ENCODE measurements at regions not wholly inside any gene's neighbourhood (a gene's known extent, or its start where the extent isn't known, plus 50 kb on each side); places are given as distances from the start of the nearest gene placed in this dataset.
"Not testable (repeated sequence)": the region's sequence is repeated elsewhere in the genome, so short reads cannot be mapped to it uniquely, and the experiment has no call there.

DNA sequence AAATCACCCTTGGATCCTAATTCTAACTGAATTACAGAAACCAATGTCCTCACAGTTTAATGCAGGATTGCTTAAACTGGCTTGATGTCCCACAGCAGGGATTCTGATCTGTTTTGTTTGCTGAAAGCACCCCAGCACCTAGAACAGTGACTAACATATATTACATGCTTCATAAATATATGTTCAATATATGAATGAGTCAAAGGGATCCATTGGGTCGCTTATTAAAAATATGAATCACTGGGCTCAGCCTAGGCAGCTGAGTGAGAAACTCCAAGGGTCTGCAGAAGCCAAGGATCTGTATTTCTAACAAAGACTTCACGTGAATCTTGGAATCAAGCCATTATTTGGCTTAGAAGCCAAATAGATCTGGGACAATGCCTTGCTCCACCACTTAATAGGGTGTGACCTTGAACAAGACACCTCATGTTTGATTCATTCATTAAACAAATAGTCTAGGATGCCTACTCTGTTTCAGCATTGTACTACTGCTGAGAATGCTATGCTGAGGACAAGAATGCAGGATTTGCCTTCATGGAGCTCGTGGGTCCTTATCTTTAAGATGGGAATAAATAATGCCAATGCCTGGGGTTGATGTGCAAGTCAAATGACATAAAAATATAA lies 103.4 kb upstream of the DLX6 start:
- H3K4me1 Mint-ChIP-seq (ENCODE audit: low read depth): no peaks in the 10 kb centered on the region
- no peaks in the 10 kb centered on the region for H3K36me3 Mint-ChIP-seq
- peaks cover 3% of the 10 kb centered on the region for H3K27me3 Mint-ChIP-seq
- DNase-seq: no peak
- H3K27ac Mint-ChIP-seq: no peak overlapping the region
- intact Hi-C loops (cut with micrococcal nuclease): no loop called here
- CTCF ChIA-PET: no interaction called here
- H3K9me3 Mint-ChIP-seq: no peaks in the 10 kb centered on the region
- POLR2A ChIA-PET: no interaction called here
- no peak overlapping the region for H3K4me3 Mint-ChIP-seq

DNA sequence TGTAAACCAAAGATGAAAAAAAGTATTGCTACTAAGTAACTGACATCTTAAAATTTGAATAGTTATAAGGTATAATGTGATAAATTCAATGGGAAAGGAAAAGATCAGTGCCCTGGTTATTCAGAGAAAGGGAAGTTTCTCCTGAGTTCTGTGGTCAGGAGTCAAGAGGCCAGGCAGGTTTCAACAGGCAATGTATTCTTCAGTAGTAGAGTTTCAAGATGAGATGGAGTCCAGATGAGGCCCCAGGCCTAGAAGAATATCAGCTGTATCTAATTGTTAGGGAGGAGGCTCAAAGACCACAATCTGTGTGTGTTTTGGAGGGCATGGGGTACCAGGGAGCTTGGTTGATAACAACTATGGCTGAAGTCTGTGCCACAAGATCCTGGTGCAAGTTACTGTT lies 101.4 kb upstream of the DLX6 start:
- intact Hi-C loops (cut with micrococcal nuclease): no loop called here
- no peak overlapping the region for H3K4me3 Mint-ChIP-seq
- no peaks in the 10 kb centered on the region for H3K36me3 Mint-ChIP-seq
- peaks cover 3% of the 10 kb centered on the region for H3K27me3 Mint-ChIP-seq
- no peaks in the 10 kb centered on the region for H3K4me1 Mint-ChIP-seq (ENCODE audit: low read depth)
- no peak overlapping the region for H3K27ac Mint-ChIP-seq
- POLR2A ChIA-PET: no interaction called here
- no peak for DNase-seq
- CTCF ChIA-PET: no interaction called here
- no peaks in the 10 kb centered on the region for H3K9me3 Mint-ChIP-seq

DNA sequence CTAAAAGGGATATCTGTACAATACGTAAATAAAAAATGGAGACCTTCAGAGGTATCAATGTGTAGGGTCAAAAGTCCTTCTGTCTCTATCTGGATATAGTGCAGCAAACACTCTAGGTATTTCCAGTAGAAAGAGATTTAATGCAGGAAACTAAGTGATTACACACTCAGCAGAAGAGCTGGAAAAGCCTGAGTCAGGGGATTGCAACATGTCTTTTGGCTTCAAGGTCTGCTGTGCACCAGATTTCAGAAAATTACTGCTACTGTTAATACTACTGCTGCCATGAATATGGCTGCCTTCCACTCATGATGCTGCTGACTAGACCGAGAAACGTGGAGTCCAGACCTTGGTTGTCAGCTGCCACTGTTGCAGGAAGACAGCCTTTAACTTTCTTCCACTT lies 94.9 kb upstream of the DLX6 start:
- peaks cover 13% of the 10 kb centered on the region for H3K27me3 Mint-ChIP-seq
- intact Hi-C loops (cut with micrococcal nuclease): no loop called here
- ChIA-PET POLR2A (no interaction called here), CTCF (no interaction called here)
- DNase-seq: no peak
- H3K4me3 Mint-ChIP-seq: no peak overlapping the region
- H3K4me1 Mint-ChIP-seq (ENCODE audit: low read depth): no peaks in the 10 kb centered on the region
- H3K9me3 Mint-ChIP-seq: no peaks in the 10 kb centered on the region
- no peak overlapping the region for H3K27ac Mint-ChIP-seq
- no peaks in the 10 kb centered on the region for H3K36me3 Mint-ChIP-seq

DNA sequence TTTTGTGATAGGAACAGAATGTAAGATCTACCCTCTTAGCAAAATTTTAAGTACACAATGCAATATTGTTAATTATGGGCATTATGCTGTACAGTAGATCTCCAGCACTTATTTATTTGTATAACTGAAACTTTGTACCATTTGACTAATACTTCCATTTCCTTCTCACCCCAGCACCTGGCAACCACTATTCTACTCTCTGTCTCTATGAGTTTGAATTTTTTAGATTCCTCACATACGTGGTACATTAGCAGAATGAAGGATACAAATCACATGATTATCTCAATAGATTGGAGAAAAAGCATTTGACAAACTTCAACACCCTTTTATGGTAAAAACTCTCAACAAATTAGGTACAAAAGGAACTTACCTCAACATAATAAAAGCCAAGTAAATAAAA lies 90.3 kb upstream of the DLX6 start:
- Mint-ChIP-seq H3K4me1 (ENCODE audit: low read depth) (no peaks in the 10 kb centered on the region), H3K9me3 (no peaks in the 10 kb centered on the region), H3K27me3 (peaks cover 11% of the 10 kb centered on the region), H3K4me3 (no peak overlapping the region), H3K27ac (no peak overlapping the region), H3K36me3 (no peaks in the 10 kb centered on the region)
- ChIA-PET POLR2A (no interaction called here), CTCF (no interaction called here)
- intact Hi-C loops (cut with micrococcal nuclease): no loop called here
- no peak for DNase-seq

DNA sequence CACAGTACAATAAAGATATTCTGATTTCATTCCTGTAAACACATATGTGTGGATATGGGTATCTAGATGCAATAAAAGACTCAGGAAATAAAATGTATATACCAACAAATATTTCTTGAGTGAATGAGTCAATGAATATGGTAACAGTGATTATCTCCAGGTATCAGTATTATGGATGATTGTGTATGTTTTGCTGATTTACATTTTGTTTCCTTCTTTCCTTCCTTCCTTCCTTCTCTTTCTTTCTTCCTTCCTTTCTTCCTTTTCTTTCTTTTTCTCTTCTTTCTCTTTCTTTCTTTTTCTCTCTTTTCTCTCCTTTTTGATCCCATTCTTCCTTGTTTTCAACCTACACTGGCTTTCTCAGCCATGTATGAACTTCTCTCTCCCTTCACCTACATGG lies 85.3 kb upstream of the DLX6 start:
- Mint-ChIP-seq H3K27me3 (peaks cover 14% of the 10 kb centered on the region), H3K4me1 (ENCODE audit: low read depth) (no peaks in the 10 kb centered on the region), H3K36me3 (no peaks in the 10 kb centered on the region), H3K27ac (no peak overlapping the region), H3K9me3 (no peaks in the 10 kb centered on the region), H3K4me3 (no peak overlapping the region)
- POLR2A ChIA-PET: no interaction called here
- intact Hi-C loops (cut with micrococcal nuclease): no loop called here
- CTCF ChIA-PET: no interaction called here
- DNase-seq: no peak

DNA sequence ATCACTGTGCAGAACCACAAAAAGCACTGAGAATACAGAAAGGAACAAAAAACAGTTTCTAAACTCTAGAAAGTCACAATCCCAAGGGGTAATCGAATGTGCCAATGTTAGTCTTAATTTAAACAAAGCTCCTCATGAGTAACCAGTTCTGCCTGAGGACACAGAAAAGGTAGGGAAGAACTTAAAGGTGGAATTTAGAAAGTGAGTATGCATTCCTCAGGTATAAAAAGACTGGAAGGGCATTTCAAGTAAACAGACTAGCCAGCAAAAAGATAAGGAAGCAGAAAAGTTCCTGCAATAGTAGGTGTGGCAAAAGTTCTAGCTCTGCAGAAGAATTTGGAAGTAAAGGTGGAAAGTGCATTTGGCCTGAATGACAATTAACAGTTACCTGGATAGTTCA lies 84.6 kb upstream of the DLX6 start:
- H3K9me3 Mint-ChIP-seq: no peaks in the 10 kb centered on the region
- peaks cover 12% of the 10 kb centered on the region for H3K27me3 Mint-ChIP-seq
- ChIA-PET CTCF (no interaction called here), POLR2A (no interaction called here)
- no peaks in the 10 kb centered on the region for H3K36me3 Mint-ChIP-seq
- H3K27ac Mint-ChIP-seq: no peak overlapping the region
- H3K4me3 Mint-ChIP-seq: no peak overlapping the region
- intact Hi-C loops (cut with micrococcal nuclease): no loop called here
- no peak for DNase-seq
- H3K4me1 Mint-ChIP-seq (ENCODE audit: low read depth): no peaks in the 10 kb centered on the region

DNA sequence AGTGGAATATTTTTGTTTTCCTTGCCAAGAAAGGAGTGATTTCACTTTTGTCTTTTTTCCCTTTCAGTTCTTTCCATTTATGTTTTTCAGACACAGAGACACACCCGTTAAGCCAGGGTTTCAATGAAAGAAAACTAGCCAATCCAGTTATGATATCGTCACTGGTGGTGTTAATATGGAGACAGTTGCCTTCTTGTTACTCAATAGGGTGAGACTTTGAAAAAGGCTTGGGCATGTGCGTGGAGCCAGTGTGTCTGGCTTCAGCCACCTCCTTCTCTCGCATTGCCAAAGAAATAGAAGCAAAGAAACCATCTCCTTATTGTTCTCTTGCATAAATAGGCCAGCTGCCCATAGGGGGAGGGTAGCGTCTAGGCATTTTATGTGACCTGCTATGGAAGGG lies 84.1 kb upstream of the DLX6 start:
- H3K36me3 Mint-ChIP-seq: no peaks in the 10 kb centered on the region
- CTCF ChIA-PET: no interaction called here
- no peaks in the 10 kb centered on the region for H3K9me3 Mint-ChIP-seq
- POLR2A ChIA-PET: no interaction called here
- no peaks in the 10 kb centered on the region for H3K4me1 Mint-ChIP-seq (ENCODE audit: low read depth)
- no peak for DNase-seq
- intact Hi-C loops (cut with micrococcal nuclease): no loop called here
- H3K27ac Mint-ChIP-seq: no peak overlapping the region
- H3K27me3 Mint-ChIP-seq: peaks cover 12% of the 10 kb centered on the region
- no peak overlapping the region for H3K4me3 Mint-ChIP-seq

DNA sequence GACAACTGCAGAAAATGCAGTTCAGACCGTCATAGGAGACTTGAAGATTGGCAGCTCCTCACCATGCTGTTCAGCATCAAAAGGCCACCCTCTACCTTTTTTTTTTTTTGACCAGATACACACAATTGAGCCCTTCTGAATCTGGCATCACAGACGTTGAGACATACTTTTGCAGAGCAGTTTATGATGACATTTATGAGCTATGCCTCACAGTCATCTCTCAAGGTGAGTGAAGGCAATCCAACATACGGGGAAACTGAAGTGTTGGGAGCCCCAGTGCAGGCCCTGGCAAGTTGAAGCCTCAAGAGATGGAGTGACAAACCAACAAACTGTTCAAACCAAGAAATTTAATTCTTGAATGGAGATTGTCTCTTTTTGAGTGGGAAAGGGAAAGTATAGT lies 83.6 kb upstream of the DLX6 start:
- POLR2A ChIA-PET: no interaction called here
- no peaks in the 10 kb centered on the region for H3K36me3 Mint-ChIP-seq
- H3K27me3 Mint-ChIP-seq: peaks cover 12% of the 10 kb centered on the region
- H3K4me1 Mint-ChIP-seq (ENCODE audit: low read depth): no peaks in the 10 kb centered on the region
- H3K4me3 Mint-ChIP-seq: no peak overlapping the region
- CTCF ChIA-PET: no interaction called here
- DNase-seq: no peak
- no peaks in the 10 kb centered on the region for H3K9me3 Mint-ChIP-seq
- no peak overlapping the region for H3K27ac Mint-ChIP-seq
- intact Hi-C loops (cut with micrococcal nuclease): no loop called here

DNA sequence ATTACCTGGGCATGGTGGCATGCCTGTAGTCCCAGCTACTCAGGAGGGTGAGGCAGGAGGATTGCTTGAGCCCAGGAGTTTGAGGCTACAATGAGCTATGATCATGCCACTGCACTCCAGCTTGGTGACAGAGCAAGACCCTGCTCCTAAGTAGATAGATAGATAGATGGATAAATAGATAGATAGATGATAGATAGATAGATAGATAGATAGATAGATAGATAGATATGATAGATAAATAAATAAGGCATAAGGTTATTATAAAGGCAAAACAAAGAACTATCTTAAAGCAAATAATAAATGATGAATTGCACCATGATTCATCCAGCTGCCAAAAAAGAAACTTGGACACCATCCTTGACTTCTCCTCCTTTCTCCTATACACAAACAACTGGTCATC lies 82.0 kb upstream of the DLX6 start:
- H3K4me1 Mint-ChIP-seq (ENCODE audit: low read depth); intact Hi-C loops (cut with micrococcal nuclease); H3K27ac Mint-ChIP-seq; POLR2A ChIA-PET; H3K4me3 Mint-ChIP-seq; H3K9me3 Mint-ChIP-seq; DNase-seq; H3K36me3 Mint-ChIP-seq: not testable (repeated sequence)
- peaks cover 12% of the 10 kb centered on the region for H3K27me3 Mint-ChIP-seq
- CTCF ChIA-PET: interaction anchor here (0.6 kb wide), 1 partner anchor 374 kb away, joined by 3 read pairs; no protein-coding TSS in a partner anchor

DNA sequence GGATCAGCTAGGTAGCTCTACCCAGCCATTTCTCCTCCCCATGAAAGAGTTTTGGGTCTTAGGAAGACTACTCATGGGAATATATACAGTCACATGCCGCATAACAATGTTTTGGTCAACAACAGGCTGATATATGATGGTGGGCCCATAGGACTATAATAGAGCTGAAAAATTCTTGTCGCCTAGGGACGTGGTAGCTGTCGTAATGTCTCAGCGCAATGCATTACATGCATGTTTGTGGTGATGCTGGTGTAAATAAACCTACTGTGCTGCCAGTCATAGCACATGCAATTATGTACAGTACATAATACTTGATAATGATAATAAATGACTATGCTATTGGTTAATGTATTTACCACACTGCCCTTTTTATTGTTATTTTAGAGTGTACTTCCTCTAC lies 78.2 kb upstream of the DLX6 start:
- DNase-seq: no peak
- Mint-ChIP-seq H3K27ac (no peak overlapping the region), H3K27me3 (peaks cover 11% of the 10 kb centered on the region), H3K9me3 (no peaks in the 10 kb centered on the region), H3K4me3 (no peak overlapping the region), H3K4me1 (ENCODE audit: low read depth) (no peaks in the 10 kb centered on the region), H3K36me3 (no peaks in the 10 kb centered on the region)
- ChIA-PET POLR2A (no interaction called here), CTCF (no interaction called here)
- intact Hi-C loops (cut with micrococcal nuclease): no loop called here

DNA sequence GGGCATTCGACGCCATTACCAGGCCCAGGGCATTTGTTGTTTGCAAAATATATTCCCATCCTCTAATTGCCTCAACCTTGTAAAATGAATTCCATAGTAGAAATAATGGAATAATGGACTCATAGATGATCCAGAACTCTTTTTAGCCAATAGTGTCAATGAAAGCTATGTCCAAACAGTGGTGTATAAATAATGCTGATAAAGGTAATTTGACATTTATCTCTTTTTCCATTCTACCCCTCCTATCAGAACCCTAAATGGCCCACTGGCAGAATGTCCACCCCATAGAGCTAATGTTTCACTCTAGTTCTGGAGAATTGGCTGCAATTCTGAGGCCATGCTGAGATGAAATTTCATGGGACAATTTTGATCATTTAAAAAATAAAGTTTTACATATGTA lies 76.4 kb upstream of the DLX6 start:
- DNase-seq: no peak
- Mint-ChIP-seq H3K27ac (no peak overlapping the region), H3K4me1 (ENCODE audit: low read depth) (no peaks in the 10 kb centered on the region), H3K4me3 (no peak overlapping the region), H3K36me3 (no peaks in the 10 kb centered on the region), H3K27me3 (peaks cover 6% of the 10 kb centered on the region), H3K9me3 (no peaks in the 10 kb centered on the region)
- POLR2A ChIA-PET: no interaction called here
- CTCF ChIA-PET: interaction anchor here (0.5 kb wide), 1 partner anchor 1051 kb away, joined by 3 read pairs; no protein-coding TSS in a partner anchor
- intact Hi-C loops (cut with micrococcal nuclease): no loop called here

DNA sequence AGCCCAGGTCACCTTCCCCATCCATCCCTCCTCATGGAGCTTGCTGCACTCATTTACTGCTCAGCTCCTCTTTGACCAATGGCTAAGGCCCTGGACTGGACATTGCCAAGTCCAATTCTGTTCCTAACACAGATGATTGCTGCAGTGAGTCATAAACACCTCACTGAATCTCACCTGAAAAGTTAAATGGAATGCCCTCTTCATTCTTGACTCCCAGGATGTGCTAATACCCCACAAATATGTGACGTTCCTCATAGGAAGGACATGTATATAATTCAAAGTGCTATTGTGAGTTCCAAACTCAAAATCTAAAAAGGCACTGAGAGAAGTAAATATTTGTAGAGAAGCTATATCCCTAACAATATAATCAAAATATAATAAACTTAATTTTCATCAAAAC lies 73.5 kb upstream of the DLX6 start:
- ChIA-PET CTCF (no interaction called here), POLR2A (no interaction called here)
- DNase-seq: no peak
- Mint-ChIP-seq H3K9me3 (no peaks in the 10 kb centered on the region), H3K4me3 (no peak overlapping the region), H3K27ac (no peak overlapping the region), H3K4me1 (ENCODE audit: low read depth) (no peaks in the 10 kb centered on the region), H3K36me3 (no peaks in the 10 kb centered on the region), H3K27me3 (peaks cover 2% of the 10 kb centered on the region)
- intact Hi-C loops (cut with micrococcal nuclease): no loop called here

DNA sequence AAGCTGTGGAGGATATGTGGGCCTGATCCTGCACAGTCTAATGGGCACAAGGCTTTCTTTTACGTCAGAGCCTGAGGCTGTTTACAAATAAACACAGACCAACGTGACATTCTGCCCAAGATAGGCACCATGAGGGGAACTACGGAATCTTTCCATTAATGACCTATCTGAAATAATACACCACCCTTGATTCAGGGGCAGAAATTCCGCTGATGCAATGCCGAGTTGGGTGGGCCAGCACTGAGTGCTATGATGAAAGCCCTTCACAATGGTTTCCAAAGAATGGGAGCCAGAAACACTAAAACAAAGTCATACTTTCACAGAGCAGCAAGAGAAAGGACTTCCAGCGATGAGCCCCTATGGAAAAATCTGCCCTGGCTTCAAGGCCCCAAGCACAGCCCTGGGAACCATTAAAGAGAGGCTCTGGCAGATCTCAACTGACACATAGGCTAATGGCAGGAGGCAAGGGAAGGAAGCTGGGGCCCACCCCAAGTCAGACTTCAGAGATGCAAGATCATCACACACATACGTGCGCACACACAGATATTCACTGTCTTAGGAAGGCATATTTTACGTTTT lies 72.2 kb upstream of the DLX6 start:
- CTCF ChIA-PET: no interaction called here
- no peaks in the 10 kb centered on the region for H3K4me1 Mint-ChIP-seq (ENCODE audit: low read depth)
- H3K36me3 Mint-ChIP-seq: no peaks in the 10 kb centered on the region
- H3K27me3 Mint-ChIP-seq: peaks cover 2% of the 10 kb centered on the region
- POLR2A ChIA-PET: no interaction called here
- no peaks in the 10 kb centered on the region for H3K9me3 Mint-ChIP-seq
- no peak overlapping the region for H3K27ac Mint-ChIP-seq
- no peak overlapping the region for H3K4me3 Mint-ChIP-seq
- no peak for DNase-seq
- intact Hi-C loops (cut with micrococcal nuclease): no loop called here

All from activated CD4-positive, alpha-beta memory T cell treated with anti-CD3 and anti-CD28 coated beads for 36 hours (primary cell).